SK-N-SH treated with all-trans-retinoic acid at 6 μM for 48 hours (cell line): ENCODE measurements at regions not wholly inside any gene's neighbourhood (a gene's known extent, or its start where the extent isn't known, plus 50 kb on each side); places are given as distances from the start of the nearest gene placed in this dataset.

Experiments
- ATAC-seq: fragments of 200-7000 bp; cut with Tn5 transposase; 3 replicates; pipeline ENCODE4 v1.9.1; 2020; ENCODE audit warnings: mild to moderate bottlenecking, moderate library complexity
- ARNTL ChIP-seq: fragments of 450-650 bp; formaldehyde crosslinking; IDR thresholded peaks from 2 replicates; pipeline ENCODE4 v1.5.0; 2020; ENCODE audit warnings: low read depth, mild to moderate bottlenecking, moderate library complexity, borderline replicate concordance
- BACH2 ChIP-seq: fragments of 250-450 bp; sonication (Bioruptor Pico); IDR thresholded peaks from 2 replicates; pipeline ENCODE4 v1.9.0; 2021; ENCODE audit warnings: mild to moderate bottlenecking, borderline replicate concordance
- CREB5 ChIP-seq: fragments of 250-450 bp; sonication (Bioruptor Pico); IDR thresholded peaks from 2 replicates; pipeline ENCODE4 v1.5.1; 2020; ENCODE audit warnings: low read depth, mild to moderate bottlenecking, moderate library complexity
- CSDC2 ChIP-seq: fragments of 250-450 bp; sonication (Bioruptor Pico); IDR thresholded peaks from 2 replicates; pipeline ENCODE4 v1.5.0; 2020; ENCODE audit warnings: mild to moderate bottlenecking, moderate library complexity
- CSRNP3 ChIP-seq: fragments of 250-450 bp; sonication (Bioruptor Pico); IDR thresholded peaks from 2 replicates; pipeline ENCODE4 v1.5.1; 2021; ENCODE audit warnings: mild to moderate bottlenecking, moderate library complexity
- ESRRG ChIP-seq: fragments of 250-450 bp; sonication (Bioruptor Pico); IDR thresholded peaks from 2 replicates; pipeline ENCODE4 v1.6.1; 2021; ENCODE audit warnings: mild to moderate bottlenecking
- GLIS3 ChIP-seq: fragments of 250-450 bp; sonication (Bioruptor Pico); IDR thresholded peaks from 2 replicates; pipeline ENCODE4 v1.5.0; 2020; ENCODE audit warnings: mild to moderate bottlenecking, moderate library complexity
- ISL1 ChIP-seq: fragments of 250-450 bp; sonication (Bioruptor Pico); IDR thresholded peaks from 2 replicates; pipeline ENCODE4 v2.1.2; 2022; ENCODE audit warnings: mild to moderate bottlenecking, moderate library complexity
- PATZ1 ChIP-seq: fragments of 250-450 bp; sonication (Bioruptor Pico); IDR thresholded peaks from 2 replicates; pipeline ENCODE4 v1.8.0; 2020; ENCODE audit warnings: mild to moderate bottlenecking, moderate library complexity, borderline replicate concordance
- PPARA ChIP-seq: fragments of 250-450 bp; sonication (Bioruptor Pico); IDR thresholded peaks from 2 replicates; pipeline ENCODE4 v1.5.0; 2020; ENCODE audit warnings: mild to moderate bottlenecking, borderline replicate concordance
- RARB ChIP-seq: fragments of 250-450 bp; sonication (Bioruptor Pico); IDR thresholded peaks from 2 replicates; pipeline ENCODE4 v1.8.0; 2021; ENCODE audit warnings: mild to moderate bottlenecking, moderate library complexity
- SNAI2 ChIP-seq: fragments of 250-450 bp; sonication (Bioruptor Pico); IDR thresholded peaks from 2 replicates; pipeline ENCODE4 v1.5.0; 2020; ENCODE audit warnings: mild to moderate bottlenecking, moderate library complexity
- TCF4 ChIP-seq: fragments of 250-450 bp; sonication (Bioruptor Pico); IDR thresholded peaks from 2 replicates; pipeline ENCODE4 v1.8.0; 2021; ENCODE audit warnings: mild to moderate bottlenecking, moderate library complexity, borderline replicate concordance
- TOX ChIP-seq: fragments of 250-450 bp; sonication (Bioruptor Pico); IDR thresholded peaks from 2 replicates; pipeline ENCODE4 v1.8.0; 2021; ENCODE audit warnings: mild to moderate bottlenecking, moderate library complexity, borderline replicate concordance
- ZC3H10 ChIP-seq: fragments of 250-450 bp; sonication (Bioruptor Pico); IDR thresholded peaks from 2 replicates; pipeline ENCODE4 v1.5.1; 2021; ENCODE audit warnings: mild to moderate bottlenecking, moderate library complexity
- ZFP3 ChIP-seq: fragments of 250-450 bp; sonication (Bioruptor Pico); IDR thresholded peaks from 2 replicates; pipeline ENCODE4 v1.5.0; 2020; ENCODE audit warnings: mild to moderate bottlenecking, moderate library complexity
- ZNF565 ChIP-seq: fragments of 450-650 bp; formaldehyde crosslinking; conservative IDR thresholded peaks from 2 replicates; pipeline ENCODE4 v1.5.0; 2020; ENCODE audit warnings: low read depth, mild to moderate bottlenecking, moderate library complexity
- ZNF70 ChIP-seq: fragments of 450-650 bp; formaldehyde crosslinking; IDR thresholded peaks from 2 replicates; pipeline ENCODE4 v1.5.0; 2020; ENCODE audit warnings: mild to moderate bottlenecking, moderate library complexity
- ZNF8 ChIP-seq: fragments of 450-650 bp; formaldehyde crosslinking; IDR thresholded peaks from 2 replicates; pipeline ENCODE4 v1.5.0; 2020; ENCODE audit warnings: mild to moderate bottlenecking, moderate library complexity
- TF ChIP-seq, protein P1 (sequence below): fragments of 250-450 bp; sonication (Bioruptor Pico); IDR thresholded peaks from 2 replicates; pipeline ENCODE4 v1.8.0; 2021; ENCODE audit warnings: low read depth, mild to moderate bottlenecking, moderate library complexity, borderline replicate concordance
- TF ChIP-seq, protein P2 (sequence below): fragments of 250-450 bp; sonication (Bioruptor Pico); IDR thresholded peaks from 2 replicates; pipeline ENCODE4 v1.5.0; 2020; ENCODE audit warnings: mild to moderate bottlenecking, moderate library complexity

DNA sequence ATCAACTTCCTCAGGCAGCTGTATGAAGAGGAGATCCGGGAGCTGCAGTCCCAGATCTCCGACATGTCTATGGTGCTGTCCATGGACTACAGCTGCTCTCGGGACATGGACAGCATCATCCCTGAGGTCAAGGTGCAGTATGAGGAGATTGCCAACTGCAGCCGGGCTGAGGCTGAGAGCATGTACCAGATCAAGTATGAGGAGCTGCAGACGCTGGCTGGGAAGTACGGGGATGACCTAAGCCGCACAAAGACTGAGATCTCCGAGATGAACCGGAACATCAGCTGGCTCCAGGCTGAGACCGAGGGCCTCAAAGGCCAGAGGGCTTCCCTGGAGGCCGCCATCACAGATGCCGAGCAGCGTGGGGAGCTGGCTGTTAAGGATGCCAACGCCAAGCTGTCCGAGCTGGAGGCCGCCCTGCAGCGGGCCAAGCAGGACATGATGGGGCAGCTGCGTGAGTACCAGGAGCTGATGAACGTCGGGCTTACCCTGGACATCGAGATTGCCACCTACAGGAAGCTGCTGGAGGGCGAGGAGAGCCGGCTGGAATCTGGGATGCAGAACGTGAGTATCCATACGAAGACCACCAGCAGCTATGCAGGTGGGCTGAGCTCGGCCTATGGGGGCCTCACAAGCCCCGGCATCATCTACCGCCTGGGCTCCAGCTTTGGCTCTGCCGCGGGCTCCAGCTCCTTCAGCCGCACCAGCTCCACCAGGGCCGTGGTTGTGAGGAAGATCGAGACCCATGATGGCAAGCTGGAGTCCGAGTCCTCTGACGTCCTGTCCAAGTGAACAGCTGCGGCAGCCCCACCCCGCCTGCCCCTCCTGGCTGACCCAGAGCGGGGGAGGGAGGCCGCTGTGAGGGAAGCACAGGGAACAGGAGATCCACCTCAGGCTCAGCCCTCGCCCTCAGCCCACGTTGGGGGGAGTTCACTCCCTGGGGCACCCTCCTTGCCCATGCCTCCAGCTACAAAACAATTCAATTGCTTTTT is 84.0 kb downstream of the SEC61B start (continued):
- TF ChIP-seq ARNTL (CRISPR knock-in tag) = no peak
- TF ChIP-seq GLIS3 (CRISPR knock-in tag) = no peak
- no peak for TF ChIP-seq ZC3H10 (CRISPR knock-in tag)

- TF ChIP-seq ISL1 (CRISPR knock-in tag) (no peak), PPARA (CRISPR knock-in tag) (no peak), ESRRG (CRISPR knock-in tag) (no peak), ZNF8 (CRISPR knock-in tag) (no peak), RARB (CRISPR knock-in tag) (no peak), TOX (no peak), CSRNP3 (CRISPR knock-in tag) (no peak), TCF4 (CRISPR knock-in tag) (no peak), ZFP3 (no peak), SNAI2 (CRISPR knock-in tag) (no peak), CREB5 (CRISPR knock-in tag) (no peak), CSDC2 (CRISPR knock-in tag) (no peak), ZNF70 (CRISPR knock-in tag) (no peak), BACH2 (CRISPR knock-in tag) (no peak), ZNF565 (CRISPR knock-in tag) (no peak)
- TF ChIP-seq, protein P1, sequence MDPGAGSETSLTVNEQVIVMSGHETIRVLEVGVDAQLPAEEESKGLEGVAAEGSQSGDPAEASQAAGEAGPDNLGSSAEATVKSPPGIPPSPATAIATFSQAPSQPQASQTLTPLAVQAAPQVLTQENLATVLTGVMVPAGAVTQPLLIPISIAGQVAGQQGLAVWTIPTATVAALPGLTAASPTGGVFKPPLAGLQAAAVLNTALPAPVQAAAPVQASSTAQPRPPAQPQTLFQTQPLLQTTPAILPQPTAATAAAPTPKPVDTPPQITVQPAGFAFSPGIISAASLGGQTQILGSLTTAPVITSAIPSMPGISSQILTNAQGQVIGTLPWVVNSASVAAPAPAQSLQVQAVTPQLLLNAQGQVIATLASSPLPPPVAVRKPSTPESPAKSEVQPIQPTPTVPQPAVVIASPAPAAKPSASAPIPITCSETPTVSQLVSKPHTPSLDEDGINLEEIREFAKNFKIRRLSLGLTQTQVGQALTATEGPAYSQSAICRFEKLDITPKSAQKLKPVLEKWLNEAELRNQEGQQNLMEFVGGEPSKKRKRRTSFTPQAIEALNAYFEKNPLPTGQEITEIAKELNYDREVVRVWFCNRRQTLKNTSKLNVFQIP (CRISPR knock-in tag) = no peak
- TF ChIP-seq, all 23 proteins: peak for 0
- ATAC-seq = no peak
These were observed 85.8 kb downstream of the SEC61B start for GRCh38 chr9:99307851-99308250.

GRCh38 chr9:99309141-99309939 is 87.3 kb downstream of the SEC61B start:
- ATAC-seq = no peak
- TF ChIP-seq, protein P1 (CRISPR knock-in tag) = no peak
- no peak for TF ChIP-seq GLIS3 (CRISPR knock-in tag)
- TF ChIP-seq ZNF565 (CRISPR knock-in tag) = no peak
- TF ChIP-seq ISL1 (CRISPR knock-in tag) = no peak
- TF ChIP-seq ARNTL (CRISPR knock-in tag) = no peak
- no peak for TF ChIP-seq BACH2 (CRISPR knock-in tag)
- TF ChIP-seq TOX = no peak
- TF ChIP-seq ZNF70 (CRISPR knock-in tag) = no peak
- TF ChIP-seq, all 23 proteins: peak for 0

- no peak for ATAC-seq
- TF ChIP-seq TCF4 (CRISPR knock-in tag) = no peak
- no peak for TF ChIP-seq TOX
- no peak for TF ChIP-seq PATZ1
- no peak for TF ChIP-seq ESRRG (CRISPR knock-in tag)
- no peak for TF ChIP-seq BACH2 (CRISPR knock-in tag)
- TF ChIP-seq ISL1 (CRISPR knock-in tag) = no peak
- TF ChIP-seq ZC3H10 (CRISPR knock-in tag) = no peak
- TF ChIP-seq ZNF8 (CRISPR knock-in tag) = no peak
- no peak for TF ChIP-seq ARNTL (CRISPR knock-in tag)
- no peak for TF ChIP-seq GLIS3 (CRISPR knock-in tag)
- TF ChIP-seq, protein P2, sequence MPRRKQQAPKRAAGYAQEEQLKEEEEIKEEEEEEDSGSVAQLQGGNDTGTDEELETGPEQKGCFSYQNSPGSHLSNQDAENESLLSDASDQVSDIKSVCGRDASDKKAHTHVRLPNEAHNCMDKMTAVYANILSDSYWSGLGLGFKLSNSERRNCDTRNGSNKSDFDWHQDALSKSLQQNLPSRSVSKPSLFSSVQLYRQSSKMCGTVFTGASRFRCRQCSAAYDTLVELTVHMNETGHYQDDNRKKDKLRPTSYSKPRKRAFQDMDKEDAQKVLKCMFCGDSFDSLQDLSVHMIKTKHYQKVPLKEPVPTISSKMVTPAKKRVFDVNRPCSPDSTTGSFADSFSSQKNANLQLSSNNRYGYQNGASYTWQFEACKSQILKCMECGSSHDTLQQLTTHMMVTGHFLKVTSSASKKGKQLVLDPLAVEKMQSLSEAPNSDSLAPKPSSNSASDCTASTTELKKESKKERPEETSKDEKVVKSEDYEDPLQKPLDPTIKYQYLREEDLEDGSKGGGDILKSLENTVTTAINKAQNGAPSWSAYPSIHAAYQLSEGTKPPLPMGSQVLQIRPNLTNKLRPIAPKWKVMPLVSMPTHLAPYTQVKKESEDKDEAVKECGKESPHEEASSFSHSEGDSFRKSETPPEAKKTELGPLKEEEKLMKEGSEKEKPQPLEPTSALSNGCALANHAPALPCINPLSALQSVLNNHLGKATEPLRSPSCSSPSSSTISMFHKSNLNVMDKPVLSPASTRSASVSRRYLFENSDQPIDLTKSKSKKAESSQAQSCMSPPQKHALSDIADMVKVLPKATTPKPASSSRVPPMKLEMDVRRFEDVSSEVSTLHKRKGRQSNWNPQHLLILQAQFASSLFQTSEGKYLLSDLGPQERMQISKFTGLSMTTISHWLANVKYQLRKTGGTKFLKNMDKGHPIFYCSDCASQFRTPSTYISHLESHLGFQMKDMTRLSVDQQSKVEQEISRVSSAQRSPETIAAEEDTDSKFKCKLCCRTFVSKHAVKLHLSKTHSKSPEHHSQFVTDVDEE (CRISPR knock-in tag) = no peak
These were observed 90.7 kb downstream of the SEC61B start for GRCh38 chr9:99312736-99313135.
